ENCODE measurements at regions not wholly inside any gene's neighbourhood (a gene's known extent, or its start where the extent isn't known, plus 50 kb on each side); places are given as distances from the start of the nearest gene placed in this dataset.

- no peak overlapping the region for H3K4me3 ChIP-seq (ENCODE audit: low read depth, low read length)
- DNase-seq (ENCODE audit: low read depth), result peak; percentile 96
- no peak for TF ChIP-seq CTCF (IDR thresholded peaks at IDR 0.05; ENCODE audit: insufficient read depth, low read depth, low read length)
Measured at GRCh38 chr2:64866797-64867196, 122.4 kb upstream of the SLC1A4 start.

GRCh38 chr2:64867253-64867996 lies 121.8 kb upstream of the SLC1A4 start:
- no peak for TF ChIP-seq CTCF (IDR thresholded peaks at IDR 0.05; ENCODE audit: insufficient read depth, low read depth, low read length)
- no peak for DNase-seq (ENCODE audit: low read depth)
- no peak overlapping the region for H3K4me3 ChIP-seq (ENCODE audit: low read depth, low read length)

GRCh38 chr2:64869126-64869525 lies 120.1 kb upstream of the SLC1A4 start:
- no peak for DNase-seq (ENCODE audit: low read depth)
- H3K4me3 ChIP-seq (ENCODE audit: low read depth, low read length), result no peak overlapping the region
- TF ChIP-seq CTCF (IDR thresholded peaks at IDR 0.05; ENCODE audit: insufficient read depth, low read depth, low read length), result no peak

GRCh38 chr2:64873472-64873924 lies 115.7 kb upstream of the SLC1A4 start:
- TF ChIP-seq CTCF (IDR thresholded peaks at IDR 0.05; ENCODE audit: insufficient read depth, low read depth, low read length), result peak; percentile 76
- no peak overlapping the region for H3K4me3 ChIP-seq (ENCODE audit: low read depth, low read length)
- peak; percentile 38 for DNase-seq (ENCODE audit: low read depth)

GRCh38 chr2:64874593-64874992 lies 114.6 kb upstream of the SLC1A4 start:
- no peak for TF ChIP-seq CTCF (IDR thresholded peaks at IDR 0.05; ENCODE audit: insufficient read depth, low read depth, low read length)
- no peak for DNase-seq (ENCODE audit: low read depth)
- H3K4me3 ChIP-seq (ENCODE audit: low read depth, low read length), result no peak overlapping the region

- H3K4me3 ChIP-seq (ENCODE audit: low read depth, low read length), result no peak overlapping the region
- no peak for DNase-seq (ENCODE audit: low read depth)
- TF ChIP-seq CTCF (IDR thresholded peaks at IDR 0.05; ENCODE audit: insufficient read depth, low read depth, low read length), result no peak
Measured at GRCh38 chr2:64875368-64875767, 113.8 kb upstream of the SLC1A4 start.

Data from fibroblast of villous mesenchyme (primary cell).